Upper lobe of left lung (tissue), 4 donors: ENCODE measurements at regions not wholly inside any gene's neighbourhood (a gene's known extent, or its start where the extent isn't known, plus 50 kb on each side); places are given as distances from the start of the nearest gene placed in this dataset.

ENCODE experiments used
- EP300 ChIP-seq, 4 donors: sonication (generic); formaldehyde crosslinking; IDR thresholded peaks; one replicate each; pipeline ENCODE4 v1.5.1; 2017; ENCODE audit warnings: antibody characterized with exemption in 4 of 4, control low read depth in 2 of 4
- POLR2AphosphoS5 ChIP-seq, 2 donors: sonication (generic); formaldehyde crosslinking; IDR thresholded peaks; one replicate each; pipeline ENCODE4 v1.5.1; 2017; ENCODE audit warnings: antibody characterized with exemption in 2 of 2
- TF ChIP-seq, protein P1 (sequence below), 6 experiments: fragments of 450-650 bp in 4 of 6; fragments of 200-600 bp in 2 of 6; sonication (generic) in 2 of 6; IDR thresholded peaks; one replicate each; pipeline ENCODE4 v1.5.1; 2016 to 2019; ENCODE audit warnings: antibody characterized with exemption in 6 of 6

DNA sequence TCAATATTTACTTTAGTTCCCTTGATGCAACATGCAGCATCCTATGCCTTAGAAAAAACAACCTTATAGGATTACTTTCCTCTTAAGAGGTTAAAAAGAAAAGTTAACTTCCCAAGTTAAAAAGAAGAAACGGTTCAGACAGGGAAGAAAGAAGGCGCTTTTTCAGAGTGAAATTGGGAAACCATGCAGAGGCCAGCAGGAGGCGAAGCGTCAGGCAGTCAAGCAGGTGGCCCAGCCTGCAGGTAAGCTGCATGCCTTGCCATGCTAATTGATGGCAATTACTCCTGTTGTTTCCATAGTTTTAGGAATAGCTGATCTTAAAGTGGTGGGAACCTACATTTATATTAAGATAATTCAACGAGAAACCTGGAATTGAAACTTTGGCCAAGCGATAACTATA is 302.6 kb upstream of the SP4 start:
- no peak for TF ChIP-seq EP300 (IDR thresholded peaks at IDR 0.05)
- TF ChIP-seq, protein P1, sequence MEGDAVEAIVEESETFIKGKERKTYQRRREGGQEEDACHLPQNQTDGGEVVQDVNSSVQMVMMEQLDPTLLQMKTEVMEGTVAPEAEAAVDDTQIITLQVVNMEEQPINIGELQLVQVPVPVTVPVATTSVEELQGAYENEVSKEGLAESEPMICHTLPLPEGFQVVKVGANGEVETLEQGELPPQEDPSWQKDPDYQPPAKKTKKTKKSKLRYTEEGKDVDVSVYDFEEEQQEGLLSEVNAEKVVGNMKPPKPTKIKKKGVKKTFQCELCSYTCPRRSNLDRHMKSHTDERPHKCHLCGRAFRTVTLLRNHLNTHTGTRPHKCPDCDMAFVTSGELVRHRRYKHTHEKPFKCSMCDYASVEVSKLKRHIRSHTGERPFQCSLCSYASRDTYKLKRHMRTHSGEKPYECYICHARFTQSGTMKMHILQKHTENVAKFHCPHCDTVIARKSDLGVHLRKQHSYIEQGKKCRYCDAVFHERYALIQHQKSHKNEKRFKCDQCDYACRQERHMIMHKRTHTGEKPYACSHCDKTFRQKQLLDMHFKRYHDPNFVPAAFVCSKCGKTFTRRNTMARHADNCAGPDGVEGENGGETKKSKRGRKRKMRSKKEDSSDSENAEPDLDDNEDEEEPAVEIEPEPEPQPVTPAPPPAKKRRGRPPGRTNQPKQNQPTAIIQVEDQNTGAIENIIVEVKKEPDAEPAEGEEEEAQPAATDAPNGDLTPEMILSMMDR (IDR thresholded peaks at IDR 0.05): no peak
- TF ChIP-seq POLR2AphosphoS5 (IDR thresholded peaks at IDR 0.05): no peak
